VCaP (cell line): ENCODE measurements at regions not wholly inside any gene's neighbourhood (a gene's known extent, or its start where the extent isn't known, plus 50 kb on each side); places are given as distances from the start of the nearest gene placed in this dataset.

Source experiments
- H3K27ac ChIP-seq: fragments of 450-650 bp; 2 replicates; pipeline ENCODE4 v1.5.1; 2017
- TF ChIP-seq, protein P1 (sequence below): fragments of 450-650 bp; conservative IDR thresholded peaks from 2 replicates; pipeline ENCODE4 v1.5.1; 2017; ENCODE audit warnings: mild to moderate bottlenecking, moderate library complexity

DNA sequence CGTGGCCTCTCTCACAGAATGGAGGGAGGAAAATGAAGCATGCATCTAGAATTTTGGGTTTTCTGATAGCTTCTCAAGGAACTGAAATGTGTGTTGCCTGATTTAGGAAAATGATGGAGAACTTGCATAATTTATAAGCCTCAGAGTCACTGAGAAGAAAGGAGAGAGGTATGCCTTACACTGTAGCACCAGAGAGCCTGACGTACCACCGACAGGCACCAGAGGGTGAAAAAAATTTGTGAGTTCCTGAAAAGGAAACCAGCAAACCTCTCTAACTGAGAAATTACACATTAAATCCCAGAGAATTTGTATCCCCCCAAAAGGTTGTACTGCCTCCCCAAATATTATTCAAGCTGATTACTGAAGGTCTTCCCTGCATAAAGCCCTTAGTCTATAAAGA lies 915.3 kb upstream of the SLITRK6 start:
- no peak overlapping the region for H3K27ac ChIP-seq
- TF ChIP-seq, protein P1, sequence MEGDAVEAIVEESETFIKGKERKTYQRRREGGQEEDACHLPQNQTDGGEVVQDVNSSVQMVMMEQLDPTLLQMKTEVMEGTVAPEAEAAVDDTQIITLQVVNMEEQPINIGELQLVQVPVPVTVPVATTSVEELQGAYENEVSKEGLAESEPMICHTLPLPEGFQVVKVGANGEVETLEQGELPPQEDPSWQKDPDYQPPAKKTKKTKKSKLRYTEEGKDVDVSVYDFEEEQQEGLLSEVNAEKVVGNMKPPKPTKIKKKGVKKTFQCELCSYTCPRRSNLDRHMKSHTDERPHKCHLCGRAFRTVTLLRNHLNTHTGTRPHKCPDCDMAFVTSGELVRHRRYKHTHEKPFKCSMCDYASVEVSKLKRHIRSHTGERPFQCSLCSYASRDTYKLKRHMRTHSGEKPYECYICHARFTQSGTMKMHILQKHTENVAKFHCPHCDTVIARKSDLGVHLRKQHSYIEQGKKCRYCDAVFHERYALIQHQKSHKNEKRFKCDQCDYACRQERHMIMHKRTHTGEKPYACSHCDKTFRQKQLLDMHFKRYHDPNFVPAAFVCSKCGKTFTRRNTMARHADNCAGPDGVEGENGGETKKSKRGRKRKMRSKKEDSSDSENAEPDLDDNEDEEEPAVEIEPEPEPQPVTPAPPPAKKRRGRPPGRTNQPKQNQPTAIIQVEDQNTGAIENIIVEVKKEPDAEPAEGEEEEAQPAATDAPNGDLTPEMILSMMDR = no peak

DNA sequence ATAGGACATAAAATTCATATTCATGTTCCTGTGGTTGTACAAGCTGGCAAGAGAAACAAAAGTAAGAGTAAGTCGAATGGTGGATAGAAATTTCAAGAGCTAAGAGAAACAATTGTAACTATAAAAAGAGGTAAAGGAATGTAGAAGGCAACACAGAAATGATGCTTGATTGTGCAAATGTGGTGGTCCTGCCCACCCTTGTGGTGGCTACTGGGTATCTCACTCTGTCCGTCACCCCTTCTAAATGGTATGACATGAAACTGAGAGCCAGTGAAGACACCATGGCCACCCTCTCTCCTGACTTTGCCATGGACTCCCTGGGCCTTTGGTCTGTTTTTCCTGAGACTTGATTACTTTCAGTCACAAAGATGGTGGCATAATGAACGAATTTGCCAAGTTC lies 925.9 kb upstream of the SLITRK6 start:
- TF ChIP-seq, protein P1 = no peak
- no peak overlapping the region for H3K27ac ChIP-seq

DNA sequence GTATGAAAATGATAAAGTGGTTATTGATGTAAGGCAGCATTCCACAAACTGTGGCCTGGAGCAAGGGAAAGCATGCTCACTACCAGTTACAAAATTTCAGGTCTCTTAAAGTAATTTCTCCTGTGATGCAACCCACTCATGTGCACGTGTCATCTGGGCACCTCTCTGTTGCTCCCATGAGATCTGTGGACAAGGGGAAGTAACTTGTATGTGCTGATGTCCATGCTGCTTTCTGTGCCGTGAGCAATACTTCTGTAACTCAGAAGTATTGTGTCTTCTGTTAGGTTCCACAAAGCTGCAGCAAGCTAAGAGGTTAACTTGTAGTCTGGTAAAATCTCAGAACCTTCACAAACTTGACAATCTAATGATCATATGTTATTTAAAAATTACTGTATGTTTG lies 930.0 kb upstream of the SLITRK6 start:
- no peak overlapping the region for H3K27ac ChIP-seq
- TF ChIP-seq, protein P1 = no peak

DNA sequence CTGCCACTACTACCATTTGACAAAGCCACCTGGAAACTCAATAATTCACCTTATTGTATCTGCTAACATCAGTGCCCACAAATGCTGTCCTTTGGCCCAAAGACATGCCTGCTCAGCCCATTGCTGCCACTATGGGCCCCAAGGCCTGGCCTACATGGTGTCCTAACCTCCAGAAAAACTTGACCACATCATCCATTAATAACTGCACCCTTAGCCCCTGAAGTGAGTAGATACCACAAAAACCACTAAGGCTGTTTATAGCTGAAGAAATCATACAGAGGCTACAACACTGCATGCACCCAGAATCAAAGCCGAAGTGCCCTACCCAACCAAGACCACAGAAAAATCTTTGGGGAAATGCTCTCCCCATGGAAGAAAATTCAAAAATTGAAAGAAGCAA lies 932.8 kb upstream of the SLITRK6 start:
- TF ChIP-seq, protein P1 = no peak
- H3K27ac ChIP-seq = no peak overlapping the region

DNA sequence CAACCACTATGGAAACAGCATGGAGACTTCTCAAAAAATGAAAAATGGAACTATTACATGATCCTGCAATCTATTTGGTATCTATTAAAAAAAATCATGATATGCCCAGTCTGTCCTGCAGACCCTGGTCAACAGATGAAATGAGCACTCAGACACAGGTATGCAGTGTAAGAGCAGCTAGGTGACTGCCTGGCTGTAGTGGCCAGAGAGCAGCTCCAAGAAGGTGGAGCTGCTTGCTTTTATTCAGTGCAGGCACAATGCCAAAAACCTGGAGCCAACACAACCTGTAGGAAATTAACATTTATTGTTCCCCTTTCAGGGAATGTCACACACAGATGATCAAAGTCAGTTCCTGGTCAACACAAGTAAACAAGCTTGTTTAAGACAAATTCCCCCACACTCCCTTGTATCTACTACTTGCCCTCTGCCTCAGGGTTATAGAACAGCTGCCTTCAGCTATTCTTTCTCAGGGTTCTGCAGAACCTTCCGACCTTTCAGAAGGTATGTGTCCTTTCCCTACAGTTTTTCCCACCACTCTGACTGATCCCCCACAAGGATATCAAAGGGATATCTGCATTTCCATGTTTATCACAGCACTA lies 933.7 kb upstream of the SLITRK5 start:
- TF ChIP-seq, protein P1 = no peak
- no peak overlapping the region for H3K27ac ChIP-seq

DNA sequence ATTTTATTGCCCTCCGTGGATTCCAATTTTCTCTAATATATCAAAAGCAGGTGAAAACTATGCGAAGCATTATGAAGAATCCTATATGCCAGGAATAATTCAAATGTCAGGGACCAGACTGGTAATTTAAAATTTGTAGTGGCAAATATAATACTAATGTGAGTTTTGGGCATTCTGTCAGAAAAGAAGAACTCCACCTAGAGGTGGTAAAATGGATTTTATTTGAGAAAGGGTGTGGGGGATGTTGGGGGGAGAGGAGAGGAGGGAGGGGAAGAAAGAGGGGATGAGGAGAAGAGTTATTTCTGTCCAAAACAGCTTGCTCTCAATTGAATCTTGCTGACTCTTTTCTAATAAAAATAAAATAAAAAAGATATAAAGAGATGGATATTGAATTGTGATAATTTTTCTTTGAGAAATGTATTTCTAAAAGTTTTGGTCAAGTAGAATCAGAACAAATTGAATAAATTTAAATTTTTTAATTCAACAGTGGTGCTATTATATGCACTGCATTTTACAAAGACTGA lies 929.3 kb upstream of the SLITRK5 start:
- H3K27ac ChIP-seq = no peak overlapping the region

DNA sequence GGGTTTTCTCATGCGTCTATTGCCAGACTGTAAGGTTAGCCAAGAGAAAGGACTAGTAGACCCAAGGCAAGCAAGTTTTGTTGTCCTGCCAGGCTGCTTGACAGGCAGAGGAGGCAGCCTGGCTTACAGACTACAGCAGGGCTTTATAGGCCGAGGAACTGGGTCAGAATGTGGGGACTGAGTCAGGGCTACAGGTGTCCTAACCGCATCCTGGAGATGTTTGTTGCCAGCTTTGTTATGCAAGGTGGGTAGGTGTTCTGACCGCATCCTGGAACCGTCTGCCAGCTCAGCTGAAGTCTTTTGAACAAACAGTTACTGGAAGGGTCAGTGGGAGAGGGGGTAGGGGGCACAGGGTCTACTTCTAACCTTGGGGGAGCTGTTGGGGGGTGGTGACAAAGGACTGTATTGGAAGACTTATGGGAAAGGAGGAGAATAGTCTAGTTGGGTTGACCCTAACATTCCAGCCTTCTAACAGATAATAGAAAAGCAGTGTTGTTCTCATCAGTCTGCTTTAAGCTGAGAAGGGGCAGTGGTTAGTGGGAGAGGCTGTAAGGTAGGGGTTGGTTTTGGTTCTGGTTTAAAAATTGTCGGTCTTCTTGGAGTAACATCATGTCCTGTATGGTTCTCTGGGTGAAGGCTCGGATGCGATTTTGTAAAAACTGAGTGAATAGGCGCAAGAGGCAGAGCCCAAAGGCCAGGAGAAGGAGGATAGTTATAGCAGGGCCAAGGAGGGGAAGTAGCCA lies 913.8 kb upstream of the SLITRK5 start:
- TF ChIP-seq, protein P1 = no peak
- H3K27ac ChIP-seq = no peak overlapping the region

More for the DNA sequence above, 929.3 kb upstream of the SLITRK5 start:
- TF ChIP-seq, protein P1 = no peak
